ENCODE measurements at regions not wholly inside any gene's neighbourhood (a gene's known extent, or its start where the extent isn't known, plus 50 kb on each side); places are given as distances from the start of the nearest gene placed in this dataset.

- DNase-seq (ENCODE audit: low read depth in 4 of 4, low spot score in 2 of 4), result no peak
Observed at GRCh38 chr12:90287585-90287984, 578.9 kb upstream of the ATP2B1 start.

DNA sequence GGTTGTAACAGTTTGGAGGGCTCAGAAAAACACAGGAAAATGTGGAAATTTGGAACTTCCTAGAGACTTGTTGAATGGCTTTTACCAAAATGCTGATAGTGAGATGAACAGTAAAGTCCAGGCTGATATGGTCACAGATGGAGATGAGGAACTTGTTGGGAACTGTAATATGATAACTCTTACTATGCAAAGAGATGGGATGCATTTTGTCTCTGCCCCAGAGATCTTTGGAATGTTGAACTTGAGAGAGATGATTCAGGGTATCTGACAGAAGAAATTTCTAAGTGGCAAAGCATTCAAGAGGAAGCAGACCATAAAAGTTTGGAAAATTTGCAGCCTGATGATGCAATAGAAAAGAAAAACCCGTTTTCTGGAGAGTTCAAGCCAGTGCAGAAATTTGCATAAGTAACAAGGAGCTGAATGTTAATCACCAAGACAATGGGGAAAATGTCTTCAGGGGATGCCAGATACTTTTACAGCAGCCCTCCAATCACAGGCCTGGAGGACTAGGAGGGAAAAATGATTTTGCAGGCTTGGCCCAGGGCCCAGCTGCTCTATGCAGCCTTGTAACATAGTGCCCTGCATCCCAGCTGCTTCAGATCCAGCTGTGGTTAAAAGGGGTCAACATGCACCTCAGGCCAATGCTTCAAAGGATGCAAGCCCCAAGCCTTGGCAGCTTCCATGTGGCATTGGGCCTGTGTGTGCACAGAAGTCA, 572.7 kb upstream of the ATP2B1 start:
- no peak for DNase-seq (ENCODE audit: low read depth in 4 of 4, low spot score in 2 of 4)

- no peak for DNase-seq (ENCODE audit: low read depth in 4 of 4, low spot score in 2 of 4)
Observed at GRCh38 chr12:90280564-90281058, 572.0 kb upstream of the ATP2B1 start.

- no peak for DNase-seq (ENCODE audit: low read depth in 4 of 4, low spot score in 2 of 4)
Observed at GRCh38 chr12:90280033-90280432, 571.4 kb upstream of the ATP2B1 start.

GRCh38 chr12:90275088-90275487, 566.5 kb upstream of the ATP2B1 start:
- DNase-seq (ENCODE audit: low read depth in 4 of 4, low spot score in 2 of 4), result no peak

GRCh38 chr12:90274407-90274806, 565.8 kb upstream of the ATP2B1 start:
- DNase-seq (ENCODE audit: low read depth in 4 of 4, low spot score in 2 of 4), result no peak

DNA sequence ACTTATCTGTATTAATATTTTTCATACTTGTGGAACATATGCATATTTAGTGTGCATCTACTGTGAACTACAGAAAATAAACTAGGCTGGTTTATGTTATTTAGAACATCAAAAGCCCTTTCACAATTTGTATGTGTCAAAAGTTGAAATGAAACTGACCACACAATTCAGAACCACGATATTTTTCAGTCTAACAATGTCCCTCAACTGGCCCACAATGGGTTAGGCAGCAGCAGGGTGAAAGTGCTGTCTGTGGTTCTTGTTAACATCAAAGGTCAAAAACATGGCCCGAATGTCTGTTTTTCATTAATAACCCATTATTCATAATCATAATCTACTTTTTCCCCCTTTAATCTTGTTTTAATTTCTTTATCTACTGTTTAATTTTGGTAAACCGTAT, 559.9 kb upstream of the ATP2B1 start:
- DNase-seq (ENCODE audit: low read depth in 4 of 4, low spot score in 2 of 4), result no peak

GRCh38 chr12:90262251-90262650, 553.6 kb upstream of the ATP2B1 start:
- DNase-seq (ENCODE audit: low read depth in 4 of 4, low spot score in 2 of 4), result no peak

- DNase-seq (ENCODE audit: low read depth in 4 of 4, low spot score in 2 of 4), result no peak
Observed at GRCh38 chr12:90261283-90261682, 552.6 kb upstream of the ATP2B1 start.

DNA sequence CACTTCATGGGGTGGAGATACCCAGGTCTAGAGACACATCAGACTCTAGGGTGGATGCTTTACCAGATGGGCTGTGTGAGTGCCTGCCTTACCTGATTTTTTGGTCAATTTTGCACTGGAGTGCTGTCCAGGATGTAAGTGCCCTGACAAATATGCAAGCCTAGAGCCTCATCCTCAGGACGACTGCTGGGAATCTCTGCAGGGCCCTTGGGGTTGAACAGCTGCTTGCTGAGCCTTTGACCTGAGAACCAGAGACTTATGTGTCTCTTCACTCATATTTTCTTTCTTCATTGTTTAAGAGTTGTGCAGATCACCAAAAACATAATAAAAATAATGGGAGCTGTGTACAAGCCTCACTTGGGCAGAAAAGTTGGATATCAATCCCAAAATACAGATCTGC, 551.5 kb upstream of the ATP2B1 start:
- DNase-seq (ENCODE audit: low read depth in 4 of 4, low spot score in 2 of 4), result no peak

- no peak for DNase-seq (ENCODE audit: low read depth in 4 of 4, low spot score in 2 of 4)
Observed at GRCh38 chr12:90257927-90258624, 549.4 kb upstream of the ATP2B1 start.

- no peak for DNase-seq (ENCODE audit: low read depth in 4 of 4, low spot score in 2 of 4)
Observed at GRCh38 chr12:90254796-90255195, 546.2 kb upstream of the ATP2B1 start.

DNA sequence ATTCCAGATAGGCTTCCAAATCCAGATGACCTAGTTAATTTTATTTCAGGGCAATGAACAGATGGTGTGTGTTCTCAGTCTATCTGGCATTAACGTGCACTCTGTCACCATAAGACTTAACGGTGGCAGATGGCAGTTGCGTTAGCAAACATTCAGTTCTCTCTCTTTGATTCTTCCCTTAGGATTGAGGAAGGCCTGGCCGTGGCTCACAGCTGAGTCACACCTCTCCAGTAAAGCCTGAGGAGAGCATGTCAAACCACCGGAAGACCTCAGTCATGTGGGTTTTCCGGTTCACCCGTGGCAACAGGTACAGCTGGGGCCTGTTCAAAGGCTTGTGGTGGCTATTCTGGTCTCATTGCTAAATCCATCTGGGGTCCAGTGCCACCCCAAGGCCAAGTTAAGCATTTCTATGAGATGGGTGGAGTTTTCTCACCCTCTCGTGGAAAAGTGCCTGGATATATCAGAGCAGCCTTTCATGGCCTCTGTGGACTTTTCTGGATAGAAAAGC, 545.1 kb upstream of the ATP2B1 start:
- DNase-seq (ENCODE audit: low read depth in 4 of 4, low spot score in 2 of 4), result no peak

DNA sequence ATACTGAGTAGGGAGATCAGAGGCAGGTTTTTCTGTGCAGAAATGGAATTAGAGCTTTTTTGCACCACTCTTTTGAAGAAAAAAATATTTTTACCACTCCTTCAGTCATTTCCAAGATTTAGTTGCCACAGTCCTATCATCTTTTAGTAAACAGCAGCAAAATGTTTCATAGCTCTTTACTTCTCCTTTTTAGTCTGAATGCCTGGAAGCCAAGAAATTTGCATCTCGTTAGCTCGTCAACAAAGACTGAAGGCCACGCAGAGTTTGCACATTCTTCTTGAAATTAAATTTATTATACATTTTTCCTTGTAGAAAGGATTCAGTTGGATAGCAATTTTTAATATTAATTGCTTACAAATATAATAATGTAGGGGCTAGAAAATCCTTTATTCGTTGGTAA, 544.5 kb upstream of the ATP2B1 start:
- no peak for DNase-seq (ENCODE audit: low read depth in 4 of 4, low spot score in 2 of 4)

GRCh38 chr12:90250766-90251165, 542.1 kb upstream of the ATP2B1 start:
- no peak for DNase-seq (ENCODE audit: low read depth in 4 of 4, low spot score in 2 of 4)

- DNase-seq (ENCODE audit: low read depth in 4 of 4, low spot score in 2 of 4), result no peak
Observed at GRCh38 chr12:90250042-90250441, 541.4 kb upstream of the ATP2B1 start.

DNA sequence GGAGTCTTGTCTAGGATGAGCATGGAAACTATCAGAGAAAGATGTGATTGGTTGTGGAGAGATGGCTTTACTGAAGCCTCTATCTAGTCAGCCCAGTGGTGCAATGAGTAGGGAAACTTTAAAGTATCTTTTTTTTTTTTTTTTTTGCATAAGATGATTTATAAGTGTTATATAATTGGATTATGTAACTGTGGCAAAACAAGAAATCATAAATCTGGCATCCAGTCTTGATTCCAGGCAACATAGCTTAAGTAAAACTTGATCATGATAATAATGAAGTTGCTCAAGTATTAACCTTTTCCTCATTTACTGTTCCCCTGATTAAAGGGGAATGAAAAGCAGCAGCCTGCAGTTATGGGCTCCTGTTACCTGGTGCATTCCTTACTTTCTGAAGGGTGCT, 538.0 kb upstream of the ATP2B1 start:
- DNase-seq (ENCODE audit: low read depth in 4 of 4, low spot score in 2 of 4), result no peak

DNA sequence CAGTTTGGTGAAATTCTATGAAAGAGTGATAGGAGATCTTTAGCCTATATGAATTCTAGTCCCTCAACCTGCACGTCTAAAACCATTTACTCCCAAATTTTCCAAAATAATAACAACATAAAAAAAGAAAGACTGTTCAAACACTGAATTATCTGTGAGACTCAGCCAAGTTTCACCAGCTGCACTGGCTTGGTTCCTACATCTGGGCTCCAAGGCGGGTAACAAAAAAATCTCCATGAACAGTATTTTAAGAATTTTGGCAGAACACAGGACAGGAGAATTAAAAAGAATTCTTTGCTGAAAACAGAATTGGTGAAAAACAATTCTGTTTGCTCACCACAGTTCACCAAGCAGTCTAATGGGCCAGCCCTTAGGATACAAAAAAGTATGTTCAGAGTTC, 536.8 kb upstream of the ATP2B1 start:
- DNase-seq (ENCODE audit: low read depth in 4 of 4, low spot score in 2 of 4), result no peak

- DNase-seq (ENCODE audit: low read depth in 4 of 4, low spot score in 2 of 4), result no peak
Observed at GRCh38 chr12:90244232-90244631, 535.6 kb upstream of the ATP2B1 start.

DNA sequence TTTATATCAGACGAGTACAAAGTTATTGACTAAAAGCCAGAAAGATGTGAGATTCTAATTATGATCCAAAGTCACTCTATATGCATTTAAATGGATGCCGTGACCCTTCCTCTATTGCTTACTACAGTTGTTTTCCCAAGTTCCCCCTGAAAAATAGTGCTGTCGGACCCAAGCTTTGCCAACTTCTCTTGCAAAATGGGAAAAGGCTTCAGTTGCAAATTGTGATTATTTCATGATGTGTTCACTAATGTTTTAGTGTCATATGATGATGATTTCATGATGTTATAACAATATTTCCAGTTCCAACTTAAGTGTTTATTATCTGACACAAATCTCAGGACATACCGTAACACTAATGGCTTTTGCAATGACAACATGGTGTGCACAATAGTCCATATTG, 534.6 kb upstream of the ATP2B1 start:
- DNase-seq (ENCODE audit: low read depth in 4 of 4, low spot score in 2 of 4), result no peak

DNA sequence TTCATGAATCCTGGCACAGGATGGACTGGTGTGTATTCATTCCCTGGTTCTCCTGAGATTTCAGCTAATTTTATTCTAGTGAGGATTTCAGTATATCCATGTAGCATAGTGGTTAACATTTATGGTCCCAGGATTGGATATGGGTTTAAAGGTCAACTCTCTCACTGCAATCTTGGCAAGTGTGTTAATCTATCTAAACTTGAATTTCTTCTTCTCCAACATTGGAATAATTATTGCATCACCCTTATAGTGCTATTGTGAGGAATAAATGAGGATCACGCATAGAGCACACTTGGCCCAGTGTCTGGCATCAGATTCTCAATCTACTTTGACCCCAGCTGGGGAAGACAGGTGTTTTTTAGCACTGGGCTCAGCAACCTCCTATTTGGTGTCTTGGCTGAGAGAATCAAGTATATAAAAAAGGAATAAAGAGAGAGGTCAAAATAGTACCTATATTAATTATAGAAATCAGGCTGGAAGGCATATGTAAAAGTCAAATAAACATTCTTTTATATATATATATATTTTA, 531.2 kb upstream of the ATP2B1 start:
- no peak for DNase-seq (ENCODE audit: low read depth in 4 of 4, low spot score in 2 of 4)

Measured in left renal cortex interstitium (tissue), 4 donors.